NCI-H1048 (cell line): ENCODE measurements at regions not wholly inside any gene's neighbourhood (a gene's known extent, or its start where the extent isn't known, plus 50 kb on each side); places are given as distances from the start of the nearest gene placed in this dataset.

Experiments used
- DNase-seq: peaks from one replicate; lab custom pipeline; 2025; lab: John Stamatoyannopoulos, UW

GRCh38 chr3:87044409-87044808 is 53.5 kb upstream of the VGLL3 start:
- DNase-seq = no peak

- DNase-seq = no peak
Measured at GRCh38 chr3:87041191-87041590, 50.2 kb upstream of the VGLL3 start.
